Epithelial cell of proximal tubule (primary cell): ENCODE measurements at regions not wholly inside any gene's neighbourhood (a gene's known extent, or its start where the extent isn't known, plus 50 kb on each side); places are given as distances from the start of the nearest gene placed in this dataset.

Experiments
- DNase-seq: peaks from one replicate; pipeline ENCODE4 v3.0.0-alpha.2; 2011; ENCODE audit warnings: low read depth
- H3K4me3 ChIP-seq: 2 replicates; pipeline ENCODE4 v1.5.1; 2011; ENCODE audit warnings: low read depth, mild to moderate bottlenecking, low read length
- TF ChIP-seq, protein P1 (sequence below): conservative IDR thresholded peaks from 2 replicates; pipeline ENCODE4 v1.5.1; 2012; ENCODE audit warnings: low read depth, mild to moderate bottlenecking, low read length

DNA sequence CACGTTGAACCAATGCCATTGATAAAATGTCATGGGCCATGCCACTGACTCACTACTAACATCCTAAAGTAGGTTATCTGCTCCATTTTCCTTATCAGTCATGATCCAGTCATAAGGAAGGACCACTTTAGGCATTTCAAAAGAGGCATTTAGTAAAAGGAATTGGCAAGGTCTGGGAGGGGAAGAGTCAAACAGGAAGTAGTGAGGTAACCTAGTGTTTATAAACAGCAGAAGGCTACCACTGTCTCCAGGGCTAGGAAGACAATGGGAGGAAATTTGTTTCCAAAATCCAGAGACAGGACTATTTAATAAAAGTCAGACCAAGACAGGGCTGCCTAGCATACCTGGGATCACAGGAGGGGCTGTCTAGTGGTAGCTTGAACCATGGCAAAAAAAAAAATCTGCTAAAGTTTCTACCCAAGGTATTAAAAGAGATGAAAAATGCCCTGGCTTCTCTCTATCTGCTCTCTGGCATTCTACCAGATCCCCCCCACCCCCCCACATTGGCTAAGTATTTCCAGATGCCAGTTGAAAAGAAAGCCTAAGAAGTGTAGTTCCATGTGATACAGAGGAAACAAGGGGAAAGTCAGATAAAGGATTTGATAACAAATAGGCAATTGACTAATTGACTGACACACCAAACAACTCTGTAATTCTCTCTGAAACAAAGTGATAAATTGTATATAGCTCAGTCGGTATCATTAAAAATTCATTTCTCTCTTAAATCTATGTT lies 50.4 kb upstream of the C11orf87 start:
- TF ChIP-seq, protein P1, sequence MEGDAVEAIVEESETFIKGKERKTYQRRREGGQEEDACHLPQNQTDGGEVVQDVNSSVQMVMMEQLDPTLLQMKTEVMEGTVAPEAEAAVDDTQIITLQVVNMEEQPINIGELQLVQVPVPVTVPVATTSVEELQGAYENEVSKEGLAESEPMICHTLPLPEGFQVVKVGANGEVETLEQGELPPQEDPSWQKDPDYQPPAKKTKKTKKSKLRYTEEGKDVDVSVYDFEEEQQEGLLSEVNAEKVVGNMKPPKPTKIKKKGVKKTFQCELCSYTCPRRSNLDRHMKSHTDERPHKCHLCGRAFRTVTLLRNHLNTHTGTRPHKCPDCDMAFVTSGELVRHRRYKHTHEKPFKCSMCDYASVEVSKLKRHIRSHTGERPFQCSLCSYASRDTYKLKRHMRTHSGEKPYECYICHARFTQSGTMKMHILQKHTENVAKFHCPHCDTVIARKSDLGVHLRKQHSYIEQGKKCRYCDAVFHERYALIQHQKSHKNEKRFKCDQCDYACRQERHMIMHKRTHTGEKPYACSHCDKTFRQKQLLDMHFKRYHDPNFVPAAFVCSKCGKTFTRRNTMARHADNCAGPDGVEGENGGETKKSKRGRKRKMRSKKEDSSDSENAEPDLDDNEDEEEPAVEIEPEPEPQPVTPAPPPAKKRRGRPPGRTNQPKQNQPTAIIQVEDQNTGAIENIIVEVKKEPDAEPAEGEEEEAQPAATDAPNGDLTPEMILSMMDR, result no peak
- H3K4me3 ChIP-seq, result no peak overlapping the region
- no peak for DNase-seq
